H1 (cell line): ENCODE measurements at regions not wholly inside any gene's neighbourhood (a gene's known extent, or its start where the extent isn't known, plus 50 kb on each side); places are given as distances from the start of the nearest gene placed in this dataset.

ENCODE experiments used
- CTCF ChIA-PET: fragments of 300-600 bp; sonication (Branson Sonifier 250); formaldehyde crosslinking; loops from one replicate; lab custom pipeline; 2021; ENCODE audit not compliant: partially characterized antibody; lab: Charles Lee
- POLR2A ChIA-PET: fragments of 300-600 bp; sonication (Branson Sonifier 250); formaldehyde crosslinking; loops from one replicate; lab custom pipeline; 2021; ENCODE audit warnings: inconsistent platforms; ENCODE audit not compliant: partially characterized antibody; lab: Charles Lee
- DNase-seq, 2 experiments: peaks; one replicate each; pipeline versions ENCODE4 v3.0.0 to v3.0.0-alpha.2; 2010 to 2022; ENCODE audit warnings: low spot score in 2 of 2, low read depth in 1 of 2, mixed read lengths in 1 of 2
- FAIRE-seq: peaks from 2 replicates; lab custom pipeline; 2011; peaks lifted over from hg19 to GRCh38; lab: Jason Lieb, UNC
- H2AFZ ChIP-seq: 2 replicates; pipeline ENCODE4 v1.8.1; 2012; ENCODE audit warnings: low read length, inconsistent platforms
- H2AK5ac ChIP-seq: 2 replicates; pipeline ENCODE4 v1.6.1; 2013; ENCODE audit warnings: low read depth, low read length
- H2BK120ac ChIP-seq: replicated peaks from 2 replicates; pipeline ENCODE3; 2013; ENCODE audit warnings: low read depth, low read length, inconsistent platforms
- H2BK12ac ChIP-seq: 2 replicates; pipeline ENCODE4 v1.6.1; 2013; ENCODE audit warnings: low read depth, low read length
- H2BK15ac ChIP-seq: 2 replicates; pipeline ENCODE4 v1.6.1; 2013; ENCODE audit warnings: low read length
- H2BK20ac ChIP-seq: 2 replicates; pipeline ENCODE4 v1.6.1; 2013; ENCODE audit warnings: low read length
- H2BK5ac ChIP-seq: 2 replicates; pipeline ENCODE4 v1.6.1; 2013; ENCODE audit warnings: low read depth, low read length
- H3K14ac ChIP-seq: 2 replicates; pipeline ENCODE4 v1.6.1; 2013; ENCODE audit warnings: inconsistent platforms; ENCODE audit not compliant: insufficient read length
- H3K18ac ChIP-seq: 2 replicates; pipeline ENCODE4 v1.6.1; 2013; ENCODE audit warnings: low read length; ENCODE audit errors: extremely low read depth
- H3K23ac ChIP-seq: 2 replicates; pipeline ENCODE4 v1.6.1; 2013; ENCODE audit warnings: inconsistent platforms; ENCODE audit not compliant: insufficient read length
- H3K23me2 ChIP-seq: 2 replicates; pipeline ENCODE4 v1.6.1; 2013; ENCODE audit warnings: low read depth, low read length
- H3K27ac ChIP-seq: 2 replicates; pipeline ENCODE4 v1.6.1; 2011; ENCODE audit warnings: low read depth, low read length, inconsistent platforms
- H3K27me3 ChIP-seq, 4 experiments: replicated peaks in 1 of 4; 1 replicate in 1 of 4; 2 replicates in 3 of 4; pipeline versions ENCODE4 v1.6.1 to v1.8.1; 2011 to 2013; ENCODE audit warnings: low read length in 3 of 4, mild to moderate bottlenecking in 3 of 4, inconsistent platforms in 2 of 4, mixed read lengths in 2 of 4, moderate library complexity in 1 of 4; ENCODE audit not compliant: control insufficient read depth in 3 of 4, insufficient read depth in 3 of 4; ENCODE audit errors: extremely low read depth in 1 of 4
- H3K36me3 ChIP-seq, 4 experiments: 2 replicates each; pipeline versions ENCODE4 v1.6.1 to v1.8.1; 2011 to 2013; ENCODE audit warnings: mild to moderate bottlenecking in 4 of 4, low read length in 3 of 4, moderate library complexity in 2 of 4, control low read depth in 1 of 4, inconsistent platforms in 1 of 4; ENCODE audit not compliant: insufficient read depth in 4 of 4, control insufficient read depth in 2 of 4
- H3K4ac ChIP-seq: replicated peaks from 2 replicates; pipeline ENCODE3; 2013; ENCODE audit warnings: low read length, low read depth, mixed read lengths, inconsistent platforms; ENCODE audit not compliant: insufficient read length
- H3K4me1 ChIP-seq, 4 experiments: replicated peaks in 1 of 4; 1 replicate in 1 of 4; 2 replicates in 3 of 4; pipeline versions ENCODE4 v1.6.1 to v1.8.1; 2011 to 2013; ENCODE audit warnings: low read length in 3 of 4, inconsistent platforms in 2 of 4, mixed read lengths in 1 of 4; ENCODE audit not compliant: insufficient read depth in 4 of 4, control insufficient read depth in 3 of 4
- H3K4me2 ChIP-seq, 2 experiments: 2 replicates each; pipeline versions ENCODE4 v1.6.1 to v1.8.1; 2011 to 2013; ENCODE audit warnings: low read depth in 2 of 2, low read length in 2 of 2, control low read depth in 1 of 2, inconsistent platforms in 1 of 2, mild to moderate bottlenecking in 1 of 2; ENCODE audit not compliant: insufficient read depth in 1 of 2
- H3K4me3 ChIP-seq, 4 experiments: fragments of 200-600, 300-600 bp in 1 of 4; sonication (generic), shearing (Covaris generic), sonication (Bioruptor Twin) in 1 of 4; 2 replicates each; pipeline versions ENCODE4 v1.5.1 to v1.8.1; 2011 to 2016; ENCODE audit warnings: low read length in 4 of 4, low read depth in 3 of 4, control low read depth in 2 of 4, inconsistent platforms in 2 of 4, mild to moderate bottlenecking in 2 of 4, mixed read lengths in 1 of 4, moderate library complexity in 1 of 4; ENCODE audit not compliant: insufficient read depth in 2 of 4; ENCODE audit errors: extremely low read depth in 1 of 4
- H3K56ac ChIP-seq: replicated peaks from 2 replicates; pipeline ENCODE3; 2013; ENCODE audit warnings: low read depth, mild to moderate bottlenecking, mixed read lengths, low read length, inconsistent platforms; ENCODE audit not compliant: insufficient read length
- H3K79me1 ChIP-seq: 2 replicates; pipeline ENCODE4 v1.6.1; 2013; ENCODE audit warnings: low read depth, low read length, control low read depth
- H3K79me2 ChIP-seq, 2 experiments: 2 replicates each; pipeline versions ENCODE4 v1.6.1 to v1.8.1; 2012 to 2013; ENCODE audit warnings: low read length in 2 of 2, mild to moderate bottlenecking in 2 of 2, inconsistent platforms in 1 of 2; ENCODE audit not compliant: insufficient read depth in 2 of 2, control insufficient read depth in 1 of 2
- H3K9ac ChIP-seq, 4 experiments: replicated peaks in 1 of 4; 1 replicate in 1 of 4; 2 replicates in 3 of 4; pipeline versions ENCODE4 v1.6.1 to v1.8.1; 2011 to 2013; ENCODE audit warnings: low read depth in 3 of 4, low read length in 3 of 4, control low read depth in 2 of 4, mild to moderate bottlenecking in 2 of 4, moderate library complexity in 2 of 4, inconsistent platforms in 1 of 4; ENCODE audit errors: extremely low read depth in 1 of 4
- H3K9me3 ChIP-seq, 2 experiments: 2 replicates each; pipeline versions ENCODE4 v1.6.1 to v1.8.1; 2012 to 2013; ENCODE audit warnings: mild to moderate bottlenecking in 2 of 2, moderate library complexity in 2 of 2, control low read depth in 1 of 2, inconsistent platforms in 1 of 2, low read depth in 1 of 2, low read length in 1 of 2, mixed read lengths in 1 of 2; ENCODE audit not compliant: insufficient read depth in 2 of 2
- H4K20me1 ChIP-seq, 2 experiments: replicated peaks in 1 of 2; 2 replicates each; pipeline versions ENCODE3 to v1.8.1; 2011 to 2013; ENCODE audit warnings: inconsistent platforms in 2 of 2, low read length in 2 of 2, mild to moderate bottlenecking in 1 of 2; ENCODE audit not compliant: insufficient read depth in 2 of 2, control insufficient read depth in 1 of 2
- H4K5ac ChIP-seq: 2 replicates; pipeline ENCODE4 v1.6.1; 2013; ENCODE audit warnings: low read length, low read depth, mixed read lengths, inconsistent platforms; ENCODE audit not compliant: insufficient read length
- H4K8ac ChIP-seq: 2 replicates; pipeline ENCODE4 v1.8.0; 2013; ENCODE audit warnings: mild to moderate bottlenecking, moderate library complexity, low read length, inconsistent platforms; ENCODE audit not compliant: insufficient read depth; ENCODE audit errors: extremely low read depth
- H4K91ac ChIP-seq: replicated peaks from 2 replicates; pipeline ENCODE3; 2013; ENCODE audit warnings: low read length, mixed read lengths, inconsistent platforms; ENCODE audit not compliant: insufficient read length
- ASH2L ChIP-seq: fragments of 200-600, 300-600 bp; sonication (generic); IDR thresholded peaks from one replicate; pipeline ENCODE4 v1.7.1; 2017; ENCODE audit warnings: low read length
- BACH1 ChIP-seq: IDR thresholded peaks from 2 replicates; pipeline ENCODE4 v1.6.1; 2012; ENCODE audit warnings: low read length, improper control_type of control experiment
- BRCA1 ChIP-seq: IDR thresholded peaks from 2 replicates; pipeline ENCODE4 v1.6.1; 2012; ENCODE audit warnings: low read depth, low read length, improper control_type of control experiment
- CBX5 ChIP-seq: fragments of 300-800, 300-1000 bp; sonication (generic); IDR thresholded peaks from 2 replicates; pipeline ENCODE4 v1.7.1; 2016; ENCODE audit warnings: antibody characterized with exemption, low read length, low read depth
- CEBPB ChIP-seq: IDR thresholded peaks from 2 replicates; pipeline ENCODE4 v1.6.1; 2012; ENCODE audit warnings: low read depth, low read length
- CHD1 ChIP-seq: IDR thresholded peaks from 2 replicates; pipeline ENCODE4 v1.6.1; 2012; ENCODE audit warnings: low read depth, low read length, improper control_type of control experiment
- MAX ChIP-seq: IDR thresholded peaks from 2 replicates; pipeline ENCODE4 v1.6.1; 2012; ENCODE audit warnings: inconsistent platforms
- POLR2AphosphoS5 ChIP-seq: IDR thresholded peaks from 2 replicates; pipeline ENCODE4 v1.6.1; 2011; ENCODE audit warnings: low read depth, low read length
- SP1 ChIP-seq: IDR thresholded peaks from 2 replicates; pipeline ENCODE4 v1.6.1; 2011; ENCODE audit warnings: low read depth, low read length
- TAF1 ChIP-seq: IDR thresholded peaks from 2 replicates; pipeline ENCODE4 v1.6.1; 2011; ENCODE audit warnings: mild to moderate bottlenecking, low read depth, low read length
- TCF12 ChIP-seq: IDR thresholded peaks from 2 replicates; pipeline ENCODE4 v1.6.1; 2011; ENCODE audit warnings: low read depth, mild to moderate bottlenecking, low read length
- WGBS, 2 experiments: shearing (Covaris generic) in 1 of 2; methylation state at CpG; one replicate each; pipeline versions ENCODE4 v1.1.6 to v1.1.7; 2013 to 2015; ENCODE audit warnings: low lambda C conversion rate in 2 of 2, mixed read lengths in 2 of 2, inconsistent platforms in 1 of 2, low coverage in 1 of 2, missing lambda C conversion rate in 1 of 2; ENCODE audit not compliant: insufficient replicate concordance in 2 of 2, insufficient coverage in 1 of 2, insufficient read length in 1 of 2; ENCODE audit errors: extremely low coverage in 1 of 2, missing lambda C conversion rate in 1 of 2; 5-methylcytosine and 5-hydroxymethylcytosine counted together

- Histone ChIP-seq H3K18ac (no peak overlapping the region), H3K56ac (no peak overlapping the region), H3K4me3 (no peak overlapping the region), H2BK20ac (no peak overlapping the region), H2AK5ac (no peak overlapping the region), H3K4me2 (no peak overlapping the region), H3K23ac (no peak overlapping the region), H3K79me1 (no peaks in the 10 kb centered on the region), H2BK5ac (no peak overlapping the region), H4K8ac (no peak overlapping the region), H3K27ac (no peak overlapping the region), H3K4ac (no peak overlapping the region), H2BK15ac (no peak overlapping the region), H3K9me3 (no peaks in the 10 kb centered on the region), H2BK12ac (no peak overlapping the region), H3K4me1 (peaks cover 7 to 18% (median 9%) of the 10 kb centered on the region in 4 experiments), H3K9ac (no peak overlapping the region), H2AFZ (no peak overlapping the region), H3K27me3 (no peaks in the 10 kb centered on the region), H3K23me2 (no peaks in the 10 kb centered on the region), H4K91ac (no peak overlapping the region), H3K14ac (no peak overlapping the region), H2BK120ac (no peak overlapping the region), H3K79me2 (no peaks in the 10 kb centered on the region), H3K36me3 (no peaks in the 10 kb centered on the region), H4K20me1 (peaks cover 0 to 1% of the 10 kb centered on the region in 2 experiments), H4K5ac (no peak overlapping the region)
- no peak for TF ChIP-seq POLR2AphosphoS5
- no peak for TF ChIP-seq BACH1
- no peak for TF ChIP-seq SP1
- TF ChIP-seq CBX5, result no peak
- TF ChIP-seq BRCA1, result no peak
- no peak for TF ChIP-seq CEBPB
- no peak for TF ChIP-seq TCF12
- TF ChIP-seq TAF1, result no peak
- TF ChIP-seq MAX, result no peak
- no peak for TF ChIP-seq CHD1
- no peak for TF ChIP-seq ASH2L
- ChIA-PET CTCF (no interaction called here), POLR2A (no interaction called here)
- DNase-seq (no peak), FAIRE-seq (no peak)
- WGBS, 2 experiments, result 85% methylated on average over 19 of the region's 20 CpGs; no CpG with 5 or more reads in 1 of the 2 experiments
Observed at GRCh38 chr2:239905306-239905705, 119.8 kb downstream of the NDUFA10 start.
